Amniotic epithelial cell (primary cell): ENCODE measurements at regions not wholly inside any gene's neighbourhood (a gene's known extent, or its start where the extent isn't known, plus 50 kb on each side); places are given as distances from the start of the nearest gene placed in this dataset.

Experiments
- DNase-seq: peaks from one replicate; pipeline ENCODE4 v3.0.0-alpha.2; 2010; ENCODE audit warnings: low read depth

DNA sequence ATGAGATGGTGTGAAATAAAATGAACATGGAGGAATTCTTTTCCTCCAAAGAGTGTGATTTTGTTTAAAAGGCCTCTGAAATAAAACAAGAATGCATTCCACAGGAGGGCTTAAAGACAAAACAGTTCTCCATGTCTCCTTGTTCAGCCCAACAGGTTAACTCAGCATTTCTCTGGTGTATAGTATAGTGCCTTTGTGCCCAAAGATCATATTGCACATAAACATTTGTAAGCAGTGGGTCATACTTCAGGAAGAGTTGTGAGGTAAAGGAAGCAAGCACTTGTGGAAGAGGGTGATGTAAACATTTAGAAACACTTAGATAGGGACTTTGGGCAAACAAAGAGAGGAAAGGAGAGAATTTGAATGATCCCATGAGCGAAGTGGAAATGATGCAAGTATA, 433.9 kb downstream of the SIPA1L2 start:
- no peak for DNase-seq

DNA sequence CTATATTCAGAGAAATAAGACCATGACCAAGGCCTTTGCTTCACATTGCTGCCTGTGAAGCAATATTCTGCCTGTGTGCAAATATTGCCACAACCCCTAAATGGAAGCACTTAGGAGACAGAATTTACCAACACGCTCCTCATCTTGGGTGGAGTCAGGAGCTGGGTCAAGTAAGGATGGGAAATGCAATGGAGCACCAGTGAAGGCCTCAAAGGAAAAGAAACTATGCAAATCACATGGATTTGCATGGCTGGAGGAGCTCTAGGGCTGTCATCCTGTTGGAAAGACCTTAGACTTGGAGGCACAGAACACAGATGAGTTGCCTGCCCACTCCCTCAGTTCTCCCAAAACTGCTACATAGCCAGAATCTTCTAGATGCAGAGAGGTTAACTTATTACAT, 435.5 kb downstream of the SIPA1L2 start:
- DNase-seq: no peak

DNA sequence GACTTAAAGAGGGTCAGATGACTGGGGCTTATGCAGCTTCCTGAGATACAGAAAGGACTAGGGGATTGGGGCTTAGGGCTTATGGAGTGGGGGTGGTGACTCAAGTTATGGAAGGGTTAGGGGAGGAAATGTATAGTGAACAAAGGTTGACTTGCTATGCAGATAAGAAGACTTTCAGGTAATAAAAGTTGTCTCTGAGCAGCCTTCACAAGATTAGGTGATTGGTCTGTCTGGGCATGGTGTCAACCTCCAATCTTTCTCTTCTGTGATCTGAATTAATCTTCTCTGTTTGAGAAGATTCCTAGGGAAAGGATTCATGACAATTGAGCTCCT, 436.5 kb downstream of the SIPA1L2 start:
- no peak for DNase-seq

DNA sequence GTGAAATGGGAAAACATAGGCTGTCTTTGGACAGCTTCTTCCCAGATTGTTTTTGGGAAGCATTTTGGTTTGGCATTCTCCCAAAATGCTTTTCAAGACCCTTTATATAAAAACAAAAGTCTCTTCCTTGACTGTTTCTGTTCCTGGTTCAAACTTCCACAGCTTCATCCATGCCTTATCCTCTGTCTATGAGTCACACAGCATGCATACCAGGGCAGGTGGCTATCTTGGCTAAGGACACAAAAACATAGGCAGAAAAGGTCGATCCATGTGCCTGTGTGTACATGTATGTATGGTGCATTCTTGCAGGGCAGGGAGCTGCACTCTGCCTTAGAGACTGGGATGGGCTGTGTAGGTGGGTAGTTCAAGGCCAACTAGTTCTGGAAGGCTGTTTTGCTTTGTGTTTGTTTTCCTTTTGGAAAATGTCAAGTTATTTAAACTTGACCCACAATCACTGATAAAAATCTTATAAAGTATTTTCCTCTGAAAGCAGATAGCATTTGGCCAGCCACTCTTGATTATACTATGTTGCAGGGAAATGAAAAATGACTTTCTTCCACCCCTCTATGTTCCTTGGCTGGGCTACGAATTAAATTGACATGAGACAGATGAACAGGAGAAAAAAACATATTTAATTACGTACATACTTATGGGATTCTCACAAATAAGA, 437.0 kb downstream of the SIPA1L2 start:
- peak; percentile 5 for DNase-seq

DNA sequence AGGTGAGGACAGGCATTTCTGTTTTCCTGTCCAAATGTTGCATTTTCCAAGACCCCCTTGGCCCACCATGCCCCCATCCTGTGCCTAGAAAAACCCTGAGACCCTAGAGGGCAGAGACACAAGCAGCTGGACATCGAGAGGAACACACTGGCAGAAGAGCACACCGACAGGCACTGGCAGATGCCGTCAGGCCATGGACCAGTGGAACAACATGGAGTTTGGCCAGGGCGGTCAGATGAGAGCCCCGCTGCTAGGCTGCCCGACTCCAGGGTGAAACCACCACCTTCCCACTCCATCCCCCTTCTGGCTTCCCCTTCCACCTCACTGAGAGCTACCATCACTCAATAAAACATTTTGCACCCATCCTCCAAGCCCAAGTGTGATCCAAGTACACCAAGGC, 438.4 kb downstream of the SIPA1L2 start:
- DNase-seq: no peak

DNA sequence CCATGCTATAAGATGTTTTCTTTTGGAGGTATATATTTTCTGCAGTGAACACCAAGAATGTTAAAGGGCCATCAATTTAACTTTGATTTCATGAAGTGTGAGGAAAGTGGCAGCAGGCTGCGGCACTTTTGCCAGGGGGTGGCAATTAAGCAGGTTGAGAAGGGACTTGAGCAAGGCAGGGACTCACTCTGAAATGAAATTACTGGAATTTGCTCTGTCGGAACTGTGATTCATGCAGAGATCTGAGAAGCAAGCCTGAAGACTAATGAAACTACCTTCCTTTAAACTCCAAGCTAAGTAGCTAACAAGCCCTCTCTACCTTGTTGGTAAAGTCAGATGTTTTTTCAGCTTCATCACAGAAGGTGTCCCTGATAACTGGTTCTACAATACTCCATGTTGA, 441.6 kb downstream of the SIPA1L2 start:
- DNase-seq: no peak

DNA sequence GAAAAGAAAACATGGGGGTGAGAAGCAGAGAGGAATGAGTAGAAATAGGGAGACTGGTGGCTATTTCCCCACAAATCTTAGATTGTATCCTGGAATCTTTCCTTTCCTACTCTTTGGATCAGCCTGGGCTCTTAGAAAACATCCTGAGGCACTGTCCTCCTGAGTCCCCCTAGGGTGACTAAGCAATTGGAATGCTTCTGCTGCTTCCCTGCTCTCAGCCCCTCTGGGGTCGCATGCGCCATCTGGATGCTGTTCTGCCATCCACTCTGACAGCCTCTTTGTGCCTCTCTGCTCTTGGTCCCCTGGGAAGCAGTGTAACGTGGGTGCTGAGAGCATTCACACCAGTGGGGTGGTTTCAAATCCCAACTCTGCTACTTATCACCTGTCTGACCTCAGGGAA, 443.0 kb downstream of the SIPA1L2 start:
- DNase-seq: no peak

DNA sequence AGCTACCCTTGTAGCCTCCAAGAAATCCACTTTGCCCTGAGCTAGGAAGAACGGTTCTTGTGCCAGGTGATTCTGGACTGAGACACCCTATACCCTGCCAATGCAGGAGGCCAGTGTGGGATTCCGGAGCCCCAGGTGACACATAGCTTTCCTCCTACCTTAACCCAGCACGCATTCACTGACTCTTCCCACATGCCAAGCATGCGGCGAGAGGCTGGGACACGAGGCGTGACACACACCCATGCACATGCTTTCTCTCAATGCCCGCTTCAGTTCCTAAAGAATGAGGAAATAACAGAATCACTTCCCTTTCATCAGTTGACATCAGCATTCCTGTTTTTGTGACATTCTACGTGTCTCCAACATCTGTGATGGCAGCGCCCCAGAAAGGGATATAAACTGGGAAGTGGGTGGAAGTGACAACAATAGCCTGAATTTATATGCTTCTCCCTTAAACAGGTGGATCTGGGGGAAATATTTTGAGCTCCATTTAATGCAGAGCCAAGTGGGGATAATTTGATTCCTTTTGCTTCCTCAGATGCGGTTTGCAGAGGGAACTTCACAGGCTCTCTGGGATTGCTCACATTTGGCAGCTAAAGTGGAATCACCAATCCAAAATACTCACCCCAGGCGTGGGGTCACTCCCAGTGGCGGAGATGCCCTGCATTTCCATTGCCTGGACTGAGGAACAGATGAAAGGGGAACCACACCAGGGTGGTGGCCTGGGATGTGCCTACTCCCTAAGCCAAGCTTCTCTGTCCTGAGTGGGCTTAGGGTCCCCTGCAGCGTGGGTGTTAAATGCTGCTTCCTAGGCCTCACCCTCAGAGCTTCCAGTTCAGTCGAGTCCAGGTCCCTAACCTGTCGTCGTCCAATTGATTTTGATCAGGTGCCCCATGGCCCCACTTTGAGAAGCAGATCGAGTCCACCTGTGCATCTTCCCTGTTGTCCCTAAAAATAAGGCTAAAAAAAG, 445.1 kb downstream of the SIPA1L2 start:
- no peak for DNase-seq

DNA sequence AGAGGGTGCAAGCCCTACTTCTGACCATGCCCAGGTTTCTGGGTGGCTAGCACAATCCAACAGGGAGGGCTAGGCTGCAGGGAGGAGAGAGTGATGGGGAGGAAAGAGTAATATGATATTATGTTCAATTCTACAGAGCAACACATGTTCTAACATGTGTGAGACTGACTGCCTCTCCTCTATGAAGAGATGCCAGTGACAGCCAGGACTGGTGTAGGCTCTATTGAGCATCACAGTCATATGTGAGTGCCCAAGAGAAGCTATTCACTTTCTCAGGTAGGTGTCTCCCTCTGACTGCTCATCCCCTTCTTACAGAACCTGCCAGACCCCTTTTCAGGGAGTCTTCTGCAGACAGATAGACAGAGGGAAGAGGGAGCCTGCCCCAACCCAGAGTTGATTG, 446.1 kb downstream of the SIPA1L2 start:
- no peak for DNase-seq

DNA sequence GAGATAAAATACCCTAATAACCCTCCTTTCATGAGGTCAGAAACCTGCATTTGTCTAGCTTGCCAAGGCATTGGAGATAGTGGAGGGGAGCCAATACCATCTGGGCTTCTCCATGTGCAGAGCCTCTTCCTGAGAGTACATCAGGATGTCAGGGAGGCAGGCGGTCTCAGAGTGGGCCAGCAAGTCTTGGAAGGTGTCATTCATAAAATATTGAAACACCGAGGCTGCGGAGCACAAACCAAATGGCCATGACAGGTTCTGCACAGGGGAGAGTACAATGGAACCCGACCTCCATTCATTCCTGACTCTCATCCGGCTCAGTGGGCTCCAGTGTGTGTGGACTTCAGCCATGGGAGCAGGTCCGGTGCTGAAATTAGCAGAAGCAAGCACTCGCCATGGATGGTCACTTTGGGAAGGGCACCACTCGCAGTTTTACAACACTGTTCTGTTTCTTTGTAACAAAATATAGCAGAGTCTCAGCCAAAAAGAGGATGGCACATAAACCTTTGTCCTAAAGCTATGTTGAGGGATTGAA, 446.6 kb downstream of the SIPA1L2 start:
- DNase-seq: no peak

DNA sequence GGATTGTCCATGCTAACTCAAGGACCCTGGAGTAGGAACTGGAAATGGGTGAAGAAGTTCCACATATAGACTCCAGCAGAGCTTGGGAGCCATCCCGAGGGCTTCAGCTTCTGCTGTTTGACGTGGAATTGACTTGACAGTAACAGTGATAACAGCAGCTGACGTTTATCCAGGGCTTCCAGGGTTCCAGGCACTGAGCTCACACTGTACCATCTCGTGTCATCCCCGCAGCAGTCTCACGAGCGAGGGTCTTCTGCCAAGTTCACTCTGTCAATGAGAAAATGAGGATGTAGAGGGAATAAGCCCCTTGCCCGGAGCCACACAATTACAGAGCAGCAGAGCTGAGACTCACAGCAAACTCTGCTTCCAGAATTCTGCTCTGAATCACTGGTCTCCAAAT, 447.7 kb downstream of the SIPA1L2 start:
- DNase-seq: no peak

DNA sequence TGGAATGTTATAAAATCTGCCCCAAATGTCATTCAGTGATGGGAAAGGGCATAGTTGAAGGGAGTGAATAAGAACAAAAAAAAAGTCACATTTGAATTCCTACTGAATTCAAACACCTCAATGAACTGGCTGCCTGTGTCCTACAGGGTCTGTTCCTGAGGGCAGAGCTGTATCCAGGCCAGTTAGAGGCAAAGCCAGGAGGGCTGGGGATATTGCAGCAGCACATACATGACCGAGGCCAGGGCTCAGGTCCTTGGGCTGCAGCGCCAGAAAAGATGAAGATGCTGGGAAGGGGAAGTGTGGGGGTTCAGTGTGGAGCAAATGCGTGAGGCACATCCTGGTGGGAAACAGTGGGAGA, 449.2 kb downstream of the SIPA1L2 start:
- no peak for DNase-seq

DNA sequence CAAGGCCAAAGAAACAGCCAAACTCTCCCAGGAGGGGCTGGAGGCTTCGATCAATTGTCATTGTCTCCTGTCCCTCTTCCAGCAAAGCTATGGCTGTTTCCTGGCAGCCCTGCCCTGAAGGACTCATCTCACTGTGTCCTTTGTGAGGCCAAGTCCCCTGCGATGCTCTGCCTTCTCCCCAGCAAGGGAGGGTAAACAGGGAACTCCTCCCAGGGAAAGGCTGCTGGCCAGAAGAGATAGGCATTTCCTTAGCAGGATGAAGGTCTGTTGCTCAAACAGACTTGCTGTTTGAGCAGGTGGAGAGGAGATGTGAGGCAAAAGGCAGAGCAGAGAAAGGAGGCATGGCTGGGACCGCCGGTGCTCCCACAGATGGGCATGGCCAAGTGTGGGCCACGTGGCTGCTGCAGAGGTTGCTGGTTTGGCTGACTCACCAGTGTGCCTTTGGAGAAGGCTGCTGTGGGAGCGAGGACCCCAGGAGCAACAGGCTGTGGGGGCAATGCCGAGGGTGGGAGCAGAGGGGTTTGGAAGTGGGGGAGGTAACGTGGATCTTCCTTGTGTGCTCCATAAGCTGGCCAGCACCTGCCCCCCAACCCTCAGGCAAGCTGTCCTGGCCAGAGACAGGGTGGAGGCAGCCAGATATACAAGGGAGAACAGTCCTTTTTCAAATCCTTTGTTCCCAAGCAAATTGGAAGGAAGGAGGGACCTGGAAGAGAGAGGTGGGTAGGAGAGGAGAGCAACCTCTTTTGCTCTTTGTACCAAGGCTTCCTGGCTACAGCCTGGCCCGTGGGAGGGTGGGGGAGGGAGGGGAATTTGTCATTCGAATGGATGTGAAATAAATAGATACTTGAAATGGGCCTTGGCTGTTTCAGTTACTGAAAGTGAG, 449.8 kb downstream of the SIPA1L2 start:
- no peak for DNase-seq

DNA sequence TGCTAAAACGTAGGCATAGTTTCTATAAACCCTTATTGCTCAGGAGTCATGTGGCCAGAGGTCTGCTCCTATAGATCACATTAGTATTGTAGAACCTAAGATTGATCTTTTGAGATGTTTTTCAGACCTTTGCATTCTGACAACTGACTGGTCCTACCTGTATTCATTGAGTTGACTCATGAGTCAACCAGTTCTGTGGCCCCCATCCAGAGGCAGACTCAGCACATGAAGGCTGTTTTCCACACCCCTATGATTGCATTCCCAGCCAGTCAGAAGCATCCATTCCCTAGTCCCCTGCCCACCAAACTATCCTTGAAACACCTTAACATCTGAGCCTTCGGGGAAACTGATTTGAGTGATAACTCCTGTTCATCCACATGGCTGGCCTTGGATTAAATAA, 451.7 kb downstream of the SIPA1L2 start:
- DNase-seq: no peak

DNA sequence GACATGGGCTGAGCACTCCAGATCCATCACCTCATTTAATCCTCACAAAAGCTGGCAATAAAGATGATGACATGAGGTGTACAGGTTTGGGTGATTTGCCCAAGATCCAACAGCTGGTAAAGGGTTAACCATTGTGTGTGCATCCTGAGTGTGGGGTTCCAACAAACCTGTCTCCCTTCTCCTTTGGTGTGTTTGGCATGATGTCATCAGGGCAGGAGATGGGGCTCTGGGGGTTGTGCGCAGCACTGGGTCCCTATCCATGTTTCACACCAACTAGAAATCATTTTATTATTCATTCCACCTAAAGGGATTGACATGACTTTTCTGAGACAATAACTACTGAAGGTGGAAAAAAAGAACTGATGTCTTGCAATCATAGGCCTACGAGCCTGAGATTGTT, 452.5 kb downstream of the SIPA1L2 start:
- no peak for DNase-seq

DNA sequence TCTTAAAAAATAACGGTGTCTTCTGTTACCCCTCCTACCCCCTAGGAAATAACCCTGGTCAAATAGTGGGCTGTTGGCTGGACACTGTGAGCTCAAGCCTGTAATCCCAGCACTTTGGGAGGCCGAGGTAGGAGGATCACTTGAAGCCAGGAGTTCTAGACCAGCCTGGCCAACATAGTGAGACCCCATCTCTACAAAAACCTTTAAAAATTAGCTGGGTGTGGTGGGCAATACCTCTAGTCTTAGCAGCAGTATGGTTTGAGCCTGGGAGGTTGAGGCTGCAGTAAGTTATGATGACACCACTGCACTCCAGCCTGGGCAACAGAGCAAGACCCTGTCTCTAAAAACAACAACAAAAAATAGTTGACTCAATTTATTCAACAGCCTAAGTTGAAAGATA, 453.7 kb downstream of the SIPA1L2 start:
- DNase-seq: no peak

DNA sequence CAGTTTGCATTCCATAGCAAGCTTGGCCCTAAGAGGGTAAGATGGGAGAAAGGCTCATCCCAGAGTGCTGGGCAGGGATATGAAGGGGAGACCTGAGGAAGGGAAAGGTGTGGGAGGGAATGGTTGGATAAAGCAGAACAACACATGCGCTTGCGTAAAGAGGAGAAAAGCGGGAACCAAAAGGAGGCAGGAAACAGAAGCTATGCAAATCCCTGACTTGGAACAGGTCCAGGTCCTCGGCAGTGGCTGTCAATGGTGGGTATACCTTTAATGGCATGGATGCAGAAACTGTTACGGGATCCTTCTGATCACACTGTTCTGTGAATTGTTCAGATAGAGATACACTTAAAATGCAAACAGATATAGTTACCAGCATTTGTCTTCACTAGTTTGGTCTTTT, 455.6 kb downstream of the SIPA1L2 start:
- DNase-seq: no peak

DNA sequence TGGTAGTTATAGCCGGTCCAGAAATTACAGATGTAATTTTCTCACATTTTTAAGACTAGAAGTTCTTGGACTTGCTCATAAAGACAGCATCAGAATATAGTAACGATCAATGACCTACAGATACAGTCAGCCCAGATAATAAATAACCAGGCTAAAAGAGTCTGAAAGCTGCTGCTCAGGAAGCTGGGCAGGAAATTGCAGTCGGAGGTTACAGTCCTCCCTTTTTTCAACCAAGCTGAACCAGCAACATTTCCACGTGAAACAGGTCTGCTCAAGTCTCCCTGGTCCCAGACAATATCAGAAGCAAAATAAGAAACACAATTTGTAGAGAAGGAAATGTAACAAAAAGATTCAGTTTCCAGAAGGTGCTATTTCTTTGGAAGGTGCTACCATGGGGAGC, 457.4 kb downstream of the SIPA1L2 start:
- no peak for DNase-seq

DNA sequence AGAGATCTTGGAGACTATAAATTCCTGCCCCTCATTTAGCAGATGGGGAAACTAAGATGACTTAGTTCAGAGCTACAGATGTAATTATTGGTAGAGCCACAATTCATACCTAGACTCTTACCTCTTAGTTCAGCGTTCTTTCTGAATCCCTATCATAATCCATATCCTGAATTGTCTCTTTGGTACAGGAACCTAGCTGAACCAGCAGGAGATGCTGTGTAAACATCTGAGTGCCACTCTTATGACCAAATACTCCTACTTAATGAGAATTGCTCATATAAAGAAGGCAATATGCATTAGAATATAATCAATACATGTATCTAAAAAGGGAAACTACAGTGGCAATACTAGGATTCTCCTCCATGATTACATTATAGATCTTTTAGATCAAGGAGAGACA, 459.0 kb downstream of the SIPA1L2 start:
- DNase-seq: no peak

DNA sequence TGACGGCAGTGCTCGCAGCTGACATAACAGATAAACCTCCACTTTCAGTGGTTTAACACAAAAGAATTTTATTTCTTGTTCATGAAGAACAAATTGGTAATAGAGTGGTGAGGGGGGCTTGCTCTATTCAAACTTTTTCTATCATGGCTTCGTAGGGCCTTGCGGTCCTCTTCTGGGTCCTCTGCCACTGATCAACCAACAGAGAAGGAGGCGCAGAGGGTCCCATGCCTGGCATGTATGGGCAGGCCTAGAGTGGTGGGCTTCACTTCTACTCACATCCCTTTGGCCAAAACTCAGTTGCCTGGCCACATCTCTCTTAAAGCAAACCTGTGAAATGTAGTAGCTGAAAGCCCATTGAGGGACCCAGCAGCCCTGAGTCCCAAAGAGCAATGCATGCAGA, 460.5 kb downstream of the SIPA1L2 start:
- no peak for DNase-seq

DNA sequence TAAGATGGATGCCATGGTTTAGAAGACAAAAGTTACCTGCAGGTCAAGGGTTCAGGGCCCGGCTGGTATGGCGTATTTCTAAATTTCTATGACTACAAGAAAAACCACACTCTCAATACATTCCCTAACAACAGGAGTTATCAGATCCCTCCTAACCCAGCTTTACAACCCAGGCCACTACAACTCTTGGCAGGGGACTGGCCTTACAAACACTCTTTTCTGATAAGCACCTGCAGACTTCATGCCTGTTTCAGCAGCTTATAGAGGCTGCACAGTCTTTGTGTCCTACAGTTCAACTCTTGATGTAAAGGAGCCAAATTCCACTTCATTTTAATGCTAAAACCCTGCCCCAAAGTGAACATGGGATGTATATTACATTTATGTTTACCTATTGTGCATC, 461.4 kb downstream of the SIPA1L2 start:
- DNase-seq: no peak

DNA sequence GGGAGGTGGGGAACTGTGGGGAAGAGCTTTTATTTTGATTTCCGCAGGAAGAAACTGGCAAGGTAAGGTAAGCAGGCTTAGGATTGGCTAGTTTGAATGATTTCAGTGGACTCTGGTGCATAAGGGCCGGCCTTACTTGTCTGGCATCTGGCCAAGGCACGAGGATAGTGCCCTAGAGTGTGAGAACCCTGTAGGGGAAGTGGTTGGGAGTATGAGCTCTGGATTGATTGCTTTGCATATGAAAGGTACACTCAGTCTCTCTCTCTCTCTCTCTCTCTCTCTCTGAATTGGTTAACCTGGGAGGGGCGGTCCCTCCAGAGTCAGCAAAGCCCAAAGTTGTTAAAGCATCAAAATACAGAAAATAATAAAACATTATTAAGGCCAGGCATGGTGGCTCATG, 463.0 kb downstream of the SIPA1L2 start:
- DNase-seq: no peak
